Mucosa of rectum (tissue), 2 donors: ENCODE measurements at regions not wholly inside any gene's neighbourhood (a gene's known extent, or its start where the extent isn't known, plus 50 kb on each side); places are given as distances from the start of the nearest gene placed in this dataset.

Source experiments
- H3K27ac ChIP-seq, 2 donors: one replicate each; pipeline ENCODE4 v1.7.0; 2013; ENCODE audit warnings: inconsistent platforms in 2 of 2, low read depth in 2 of 2, low read length in 2 of 2
- H3K27me3 ChIP-seq, 2 donors: one replicate each; pipeline ENCODE4 v1.7.0; 2013; ENCODE audit warnings: low read length in 2 of 2; ENCODE audit not compliant: control insufficient read depth in 2 of 2, insufficient read depth in 2 of 2
- H3K36me3 ChIP-seq, 2 donors: one replicate each; pipeline ENCODE4 v1.7.0; 2013; ENCODE audit warnings: low read length in 2 of 2; ENCODE audit not compliant: control insufficient read depth in 2 of 2, insufficient read depth in 2 of 2
- H3K4me1 ChIP-seq, 2 donors: one replicate each; pipeline ENCODE4 v1.7.0; 2013; ENCODE audit warnings: low read length in 2 of 2, mild to moderate bottlenecking in 1 of 2; ENCODE audit not compliant: control insufficient read depth in 2 of 2, insufficient read depth in 2 of 2
- H3K4me3 ChIP-seq, 2 donors: one replicate each; pipeline ENCODE4 v1.7.0; 2013; ENCODE audit warnings: low read length in 2 of 2
- H3K9ac ChIP-seq, 2 donors: one replicate each; pipeline ENCODE4 v1.7.0; 2013; ENCODE audit warnings: low read length in 2 of 2, low read depth in 1 of 2, mild to moderate bottlenecking in 1 of 2
- H3K9me3 ChIP-seq, 2 donors: one replicate each; pipeline ENCODE4 v1.7.0; 2013; ENCODE audit warnings: low read length in 2 of 2; ENCODE audit not compliant: control insufficient read depth in 2 of 2
- donor health status: healthy.
- donor health status: Normal muscosa, but diverticular disease.

GRCh38 chr3:117531078-117531767 is 821.6 kb downstream of the TUSC7 start:
- Histone ChIP-seq H3K4me3 (no peak overlapping the region), H3K9me3 (no peaks in the 10 kb centered on the region), H3K4me1 (no peaks in the 10 kb centered on the region), H3K36me3 (no peaks in the 10 kb centered on the region), H3K9ac (no peak overlapping the region), H3K27me3 (no peaks in the 10 kb centered on the region), H3K27ac (no peak overlapping the region)

GRCh38 chr3:117532268-117532667 is 822.7 kb downstream of the TUSC7 start:
- H3K27ac ChIP-seq, result no peak overlapping the region
- H3K27me3 ChIP-seq, result no peaks in the 10 kb centered on the region
- no peaks in the 10 kb centered on the region for H3K4me1 ChIP-seq
- H3K4me3 ChIP-seq, result no peak overlapping the region
- H3K36me3 ChIP-seq, result no peaks in the 10 kb centered on the region
- H3K9ac ChIP-seq, result no peak overlapping the region
- H3K9me3 ChIP-seq, result no peaks in the 10 kb centered on the region

GRCh38 chr3:117534138-117534537 is 824.6 kb downstream of the TUSC7 start:
- Histone ChIP-seq H3K9ac (no peak overlapping the region), H3K36me3 (no peaks in the 10 kb centered on the region), H3K4me1 (no peaks in the 10 kb centered on the region), H3K27ac (no peak overlapping the region), H3K27me3 (no peaks in the 10 kb centered on the region), H3K4me3 (no peak overlapping the region), H3K9me3 (no peaks in the 10 kb centered on the region)

GRCh38 chr3:117536006-117536405 is 826.4 kb downstream of the TUSC7 start:
- no peaks in the 10 kb centered on the region for H3K27me3 ChIP-seq
- no peaks in the 10 kb centered on the region for H3K4me1 ChIP-seq
- no peaks in the 10 kb centered on the region for H3K36me3 ChIP-seq
- H3K27ac ChIP-seq, result no peak overlapping the region
- H3K9ac ChIP-seq, result no peak overlapping the region
- no peak overlapping the region for H3K4me3 ChIP-seq
- H3K9me3 ChIP-seq, result no peaks in the 10 kb centered on the region

GRCh38 chr3:117537949-117538348 is 828.4 kb downstream of the TUSC7 start:
- Histone ChIP-seq H3K27ac (no peak overlapping the region), H3K9ac (no peak overlapping the region), H3K4me3 (no peak overlapping the region), H3K4me1 (no peaks in the 10 kb centered on the region), H3K27me3 (no peaks in the 10 kb centered on the region), H3K36me3 (no peaks in the 10 kb centered on the region), H3K9me3 (no peaks in the 10 kb centered on the region)

GRCh38 chr3:117539729-117540128 is 830.1 kb downstream of the TUSC7 start:
- H3K27me3 ChIP-seq, result no peaks in the 10 kb centered on the region
- no peaks in the 10 kb centered on the region for H3K9me3 ChIP-seq
- H3K36me3 ChIP-seq, result no peaks in the 10 kb centered on the region
- no peaks in the 10 kb centered on the region for H3K4me1 ChIP-seq
- H3K9ac ChIP-seq, result no peak overlapping the region
- H3K4me3 ChIP-seq, result no peak overlapping the region
- no peak overlapping the region for H3K27ac ChIP-seq

- H3K4me1 ChIP-seq, result no peaks in the 10 kb centered on the region
- H3K27ac ChIP-seq, result no peak overlapping the region
Measured at GRCh38 chr3:117540597-117540996, 831.0 kb downstream of the TUSC7 start.

GRCh38 chr3:117541721-117542120 is 832.1 kb downstream of the TUSC7 start:
- Histone ChIP-seq H3K27me3 (no peaks in the 10 kb centered on the region), H3K9ac (no peak overlapping the region), H3K36me3 (no peaks in the 10 kb centered on the region), H3K9me3 (no peaks in the 10 kb centered on the region), H3K4me1 (no peaks in the 10 kb centered on the region), H3K4me3 (no peak overlapping the region), H3K27ac (no peak overlapping the region)

More at GRCh38 chr3:117540597-117540996, 831.0 kb downstream of the TUSC7 start:
- Histone ChIP-seq H3K27me3 (no peaks in the 10 kb centered on the region), H3K9me3 (no peaks in the 10 kb centered on the region), H3K9ac (no peak overlapping the region), H3K4me3 (no peak overlapping the region), H3K36me3 (no peaks in the 10 kb centered on the region)

GRCh38 chr3:117543521-117543920 is 833.9 kb downstream of the TUSC7 start:
- Histone ChIP-seq H3K27ac (no peak overlapping the region), H3K4me3 (no peak overlapping the region), H3K9me3 (no peaks in the 10 kb centered on the region), H3K4me1 (no peaks in the 10 kb centered on the region), H3K27me3 (no peaks in the 10 kb centered on the region), H3K9ac (no peak overlapping the region), H3K36me3 (no peaks in the 10 kb centered on the region)

GRCh38 chr3:117545484-117545883 is 835.9 kb downstream of the TUSC7 start:
- Histone ChIP-seq H3K27me3 (no peaks in the 10 kb centered on the region), H3K4me3 (no peak overlapping the region), H3K4me1 (no peaks in the 10 kb centered on the region), H3K9me3 (no peaks in the 10 kb centered on the region), H3K27ac (no peak overlapping the region), H3K36me3 (no peaks in the 10 kb centered on the region), H3K9ac (no peak overlapping the region)
